Astrocyte of the spinal cord (primary cell): ENCODE measurements at regions not wholly inside any gene's neighbourhood (a gene's known extent, or its start where the extent isn't known, plus 50 kb on each side); places are given as distances from the start of the nearest gene placed in this dataset.

Experiments
- DNase-seq: peaks from one replicate; pipeline ENCODE4 v3.0.0; 2011; ENCODE audit warnings: low read depth, low spot score
- H3K4me3 ChIP-seq: 2 replicates; pipeline ENCODE4 v1.5.1; 2011; ENCODE audit warnings: low read depth, mild to moderate bottlenecking, low read length, moderate library complexity
- CTCF ChIP-seq: IDR thresholded peaks from 2 replicates; pipeline ENCODE4 v1.5.1; 2012; ENCODE audit warnings: low read depth, mild to moderate bottlenecking, low read length, inconsistent platforms
- in situ Hi-C: cut with HindIII; loops from 2 replicates; pipeline ENCODE4 v1.10.0; 2017; ENCODE audit warnings: low sequenced_read_pairs

DNA sequence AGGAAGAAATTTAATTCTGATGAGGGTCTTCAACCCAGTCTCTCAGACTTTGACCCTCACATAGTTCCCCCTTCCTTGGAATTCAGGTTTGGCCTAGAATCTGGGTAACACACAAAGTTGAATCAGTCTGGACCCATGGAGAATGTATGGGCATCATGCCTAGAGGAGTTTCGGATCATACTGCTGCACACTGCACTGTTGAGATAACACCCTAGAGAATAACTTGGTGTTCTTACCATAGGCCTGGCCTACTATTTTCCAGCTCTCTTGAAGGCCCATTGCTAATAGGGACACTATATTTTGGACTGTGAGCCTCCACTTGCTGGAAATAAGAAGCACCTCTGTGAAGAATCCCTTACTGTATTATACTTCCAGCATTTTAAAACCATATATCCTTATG lies 413.5 kb downstream of the PLK2 start:
- in situ Hi-C loops = no loop called here
- no peak for TF ChIP-seq CTCF
- no peak overlapping the region for H3K4me3 ChIP-seq
- DNase-seq = no peak

GRCh38 chr5:58044166-58044565 lies 415.7 kb downstream of the PLK2 start:
- in situ Hi-C loops = no loop called here
- TF ChIP-seq CTCF = no peak
- no peak overlapping the region for H3K4me3 ChIP-seq
- DNase-seq = no peak

GRCh38 chr5:58043032-58043945 lies 416.6 kb downstream of the PLK2 start:
- no peak for TF ChIP-seq CTCF
- no peak for DNase-seq
- in situ Hi-C loops = no loop called here
- H3K4me3 ChIP-seq = no peak overlapping the region

- DNase-seq = no peak
- TF ChIP-seq CTCF = no peak
- H3K4me3 ChIP-seq = no peak overlapping the region
- in situ Hi-C loops = no loop called here
Measured at GRCh38 chr5:58041884-58042283, 418.0 kb downstream of the PLK2 start.

DNA sequence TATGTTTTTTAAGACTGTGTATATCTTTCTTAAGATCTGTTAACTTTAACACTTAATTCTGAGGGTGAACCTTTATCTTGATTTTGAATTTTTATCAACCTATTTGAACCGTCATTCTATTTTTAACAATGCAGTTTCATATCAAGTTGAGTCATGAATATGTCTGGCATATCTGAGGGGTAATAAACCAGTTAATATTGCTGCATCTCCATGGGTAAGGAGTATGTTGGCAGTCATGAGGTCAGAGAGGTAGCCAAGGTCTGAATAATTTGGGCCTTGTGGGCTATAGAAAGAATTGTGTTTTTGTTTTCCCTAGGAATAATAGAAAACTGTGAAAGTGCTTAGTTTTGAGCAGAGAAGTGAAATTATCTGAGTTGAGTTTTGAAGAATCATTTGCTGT lies 419.0 kb downstream of the PLK2 start:
- DNase-seq = no peak
- in situ Hi-C loops = no loop called here

DNA sequence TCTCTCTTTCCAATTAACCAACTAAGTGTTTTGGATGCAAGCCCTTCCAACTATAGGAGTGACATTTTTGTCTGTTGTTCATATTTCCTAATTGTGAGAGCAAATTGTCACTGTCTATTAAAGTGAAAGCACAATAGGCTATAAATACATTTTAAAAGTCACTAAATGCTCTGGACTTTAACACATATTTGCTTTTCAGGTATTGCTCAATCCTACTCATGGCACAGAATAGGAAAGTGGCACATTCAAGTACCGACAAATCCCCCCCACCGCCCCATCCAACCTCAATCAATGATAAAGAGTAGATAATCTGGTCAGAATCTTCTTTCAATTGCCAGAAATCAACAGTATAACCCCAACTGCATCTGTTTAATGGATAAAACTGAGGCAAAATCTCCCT lies 419.8 kb downstream of the PLK2 start:
- in situ Hi-C loops = no loop called here

More for the DNA sequence above, 419.0 kb downstream of the PLK2 start:
- TF ChIP-seq CTCF = no peak
- no peak overlapping the region for H3K4me3 ChIP-seq

More for the DNA sequence above, 419.8 kb downstream of the PLK2 start:
- no peak for TF ChIP-seq CTCF
- no peak for DNase-seq
- H3K4me3 ChIP-seq = no peak overlapping the region
